Upper lobe of left lung (tissue), 6 donors: ENCODE measurements at regions not wholly inside any gene's neighbourhood (a gene's known extent, or its start where the extent isn't known, plus 50 kb on each side); places are given as distances from the start of the nearest gene placed in this dataset.

ENCODE experiments used
- ATAC-seq, 2 donors: fragments of 200-7000 bp; cut with Tn5 transposase; one replicate each; pipeline ENCODE4 v1.9.1; 2022; ENCODE audit warnings: mild to moderate bottlenecking in 2 of 2, moderate library complexity in 2 of 2; ENCODE audit not compliant: low FRiP score in 2 of 2
- DNase-seq, 2 donors: peaks; one replicate each; pipeline ENCODE4 v3.0.0-alpha.2; 2019 to 2020
- H3K27ac ChIP-seq, 4 donors: fragments of 200-600 bp; sonication (generic); one replicate each; pipeline ENCODE4 v1.5.1; 2016 to 2019
- H3K27me3 ChIP-seq, 4 donors: fragments of 200-600 bp; sonication (generic); one replicate each; pipeline ENCODE4 v1.5.1; 2017 to 2019
- H3K36me3 ChIP-seq, 4 donors: fragments of 200-600 bp; sonication (generic); one replicate each; pipeline ENCODE4 v1.5.1; 2016 to 2019
- H3K4me1 ChIP-seq, 4 donors: fragments of 200-600 bp; sonication (generic); one replicate each; pipeline ENCODE4 v1.5.1; 2018 to 2019
- H3K4me3 ChIP-seq, 4 donors: fragments of 200-600 bp; sonication (generic); one replicate each; pipeline ENCODE4 v1.5.1; 2017 to 2019; ENCODE audit warnings: mild to moderate bottlenecking in 2 of 4, moderate library complexity in 1 of 4
- H3K9me3 ChIP-seq, 4 donors: fragments of 200-600 bp; sonication (generic); one replicate each; pipeline ENCODE4 v1.5.1; 2018 to 2019
- CTCF ChIP-seq, 6 experiments: fragments of 450-650 bp in 4 of 6; fragments of 200-600 bp in 2 of 6; sonication (generic) in 2 of 6; IDR thresholded peaks; one replicate each; pipeline ENCODE4 v1.5.1; 2016 to 2019; ENCODE audit warnings: antibody characterized with exemption in 6 of 6
- EP300 ChIP-seq, 4 donors: sonication (generic); formaldehyde crosslinking; IDR thresholded peaks; one replicate each; pipeline ENCODE4 v1.5.1; 2017; ENCODE audit warnings: antibody characterized with exemption in 4 of 4, control low read depth in 2 of 4
- POLR2A ChIP-seq, 4 donors: fragments of 450-650 bp; IDR thresholded peaks; one replicate each; pipeline ENCODE4 v1.5.1; 2016 to 2017; ENCODE audit warnings: antibody characterized with exemption in 4 of 4, mild to moderate bottlenecking in 2 of 4
- POLR2AphosphoS5 ChIP-seq, 2 donors: sonication (generic); formaldehyde crosslinking; IDR thresholded peaks; one replicate each; pipeline ENCODE4 v1.5.1; 2017; ENCODE audit warnings: antibody characterized with exemption in 2 of 2
- WGBS, 2 donors: methylation state at CpG; one replicate each; pipeline ENCODE4 v1.1.5; 2017 to 2018; 5-methylcytosine and 5-hydroxymethylcytosine counted together
- donor health status: DM: no; HTN: no; CAD: no; lungs with moderate emphysema.
- donor health status: DM: no; HTN: yes; CAD: no; lungs with severe emphysema.

- WGBS, 2 donors = 0 to 53% methylated on average over 1 of the region's 1 CpG
- H3K9me3 ChIP-seq = no peaks in the 10 kb centered on the region
- H3K4me3 ChIP-seq = no peak overlapping the region
- ATAC-seq (no peak), DNase-seq (no peak)
- peaks cover 9 to 53% (median 14%) of the 10 kb centered on the region in 4 donors for H3K4me1 ChIP-seq
- TF ChIP-seq POLR2AphosphoS5 (IDR thresholded peaks at IDR 0.05) (no peak), POLR2A (IDR thresholded peaks at IDR 0.05) (no peak)
- H3K27me3 ChIP-seq = no peaks in the 10 kb centered on the region
- no peaks in the 10 kb centered on the region for H3K36me3 ChIP-seq
- H3K27ac ChIP-seq = peak overlapping the region in 2 of 4 donors; percentile 9 to 20
Measured at GRCh38 chr2:42914860-42915259, 122.5 kb upstream of the HAAO start.

GRCh38 chr2:42914314-42914713 lies 121.9 kb upstream of the HAAO start:
- no peak for DNase-seq
- H3K4me3 ChIP-seq = no peak overlapping the region
- no peak for ATAC-seq
- H3K4me1 ChIP-seq = peaks cover 9 to 55% (median 15%) of the 10 kb centered on the region in 4 donors
- 55 to 65% methylated on average over 8 of the region's 8 CpGs for whole genome bisulfite sequencing, 2 donors
- TF ChIP-seq EP300 (IDR thresholded peaks at IDR 0.05) (no peak), CTCF (IDR thresholded peaks at IDR 0.05) (no peak), POLR2AphosphoS5 (IDR thresholded peaks at IDR 0.05) (no peak), POLR2A (IDR thresholded peaks at IDR 0.05) (no peak)
- no peaks in the 10 kb centered on the region for H3K9me3 ChIP-seq
- H3K27me3 ChIP-seq = no peaks in the 10 kb centered on the region
- no peaks in the 10 kb centered on the region for H3K36me3 ChIP-seq
- H3K27ac ChIP-seq = peak overlapping the region in 2 of 4 donors; percentile 9 to 20

GRCh38 chr2:42913280-42913878 lies 121.0 kb upstream of the HAAO start:
- no peak for DNase-seq
- no peak for ATAC-seq
- H3K4me3 ChIP-seq = no peak overlapping the region
- H3K36me3 ChIP-seq = no peaks in the 10 kb centered on the region
- H3K4me1 ChIP-seq = peaks cover 11 to 54% (median 20%) of the 10 kb centered on the region in 4 donors
- no peak for TF ChIP-seq POLR2AphosphoS5 (IDR thresholded peaks at IDR 0.05)
- TF ChIP-seq POLR2A (IDR thresholded peaks at IDR 0.05) = no peak
- no peak for TF ChIP-seq EP300 (IDR thresholded peaks at IDR 0.05)
- TF ChIP-seq CTCF (IDR thresholded peaks at IDR 0.05) = no peak
- no peaks in the 10 kb centered on the region for H3K27me3 ChIP-seq
- H3K9me3 ChIP-seq = no peaks in the 10 kb centered on the region
- 42 to 44% methylated on average over 2 of the region's 2 CpGs for WGBS, 2 donors
- H3K27ac ChIP-seq = peak overlapping the region in 1 of 4 donors; percentile 9

GRCh38 chr2:42910645-42911405 lies 118.4 kb upstream of the HAAO start:
- peaks cover 32 to 62% (median 39%) of the 10 kb centered on the region in 4 donors for H3K4me1 ChIP-seq
- no peak for TF ChIP-seq POLR2A (IDR thresholded peaks at IDR 0.05)
- no peak for TF ChIP-seq EP300 (IDR thresholded peaks at IDR 0.05)
- TF ChIP-seq POLR2AphosphoS5 (IDR thresholded peaks at IDR 0.05) = no peak
- TF ChIP-seq CTCF (IDR thresholded peaks at IDR 0.05) = no peak
- H3K4me3 ChIP-seq = no peak overlapping the region
- 52 to 76% methylated on average over 3 of the region's 3 CpGs for WGBS, 2 donors
- peak in 1 of 2 donors; percentile 86 for ATAC-seq
- H3K27ac ChIP-seq = no peak overlapping the region
- peaks cover 0 to 3% (median 0%) of the 10 kb centered on the region in 4 donors for H3K27me3 ChIP-seq
- no peaks in the 10 kb centered on the region for H3K36me3 ChIP-seq
- no peaks in the 10 kb centered on the region for H3K9me3 ChIP-seq
- DNase-seq = no peak

- no peak overlapping the region for H3K4me3 ChIP-seq
- H3K27ac ChIP-seq = no peak overlapping the region
- ATAC-seq (no peak), DNase-seq (no peak)
- peaks cover 0 to 6% (median 0%) of the 10 kb centered on the region in 4 donors for H3K27me3 ChIP-seq
- 66 to 79% methylated on average over 7 of the region's 7 CpGs for WGBS, 2 donors
- TF ChIP-seq POLR2AphosphoS5 (IDR thresholded peaks at IDR 0.05) = no peak
- no peaks in the 10 kb centered on the region for H3K9me3 ChIP-seq
- peaks cover 38 to 68% (median 47%) of the 10 kb centered on the region in 4 donors for H3K4me1 ChIP-seq
- H3K36me3 ChIP-seq = no peaks in the 10 kb centered on the region
Measured at GRCh38 chr2:42909966-42910365, 117.6 kb upstream of the HAAO start.
